Adrenal gland (tissue), 5 donors: ENCODE measurements at regions not wholly inside any gene's neighbourhood (a gene's known extent, or its start where the extent isn't known, plus 50 kb on each side); places are given as distances from the start of the nearest gene placed in this dataset.

Experiments used
- POLR2A ChIP-seq, 2 donors: fragments of 450-650 bp; IDR thresholded peaks; one replicate each; pipeline ENCODE4 v1.6.1; 2017; ENCODE audit warnings: antibody characterized with exemption in 2 of 2, mild to moderate bottlenecking in 2 of 2, moderate library complexity in 1 of 2
- TF ChIP-seq, protein P1 (sequence below), 6 experiments: fragments of 450-650 bp in 4 of 6; fragments of 200-600 bp in 2 of 6; sonication (generic) in 1 of 6; IDR thresholded peaks; 1 replicate in 5 of 6; 2 replicates in 1 of 6; pipeline versions ENCODE4 v1.5.1 to v1.8.0; 2016 to 2021; ENCODE audit warnings: antibody characterized with exemption in 6 of 6, mild to moderate bottlenecking in 2 of 6, moderate library complexity in 1 of 6
- donor health status: DM: no; HTN: no; CAD: no.

DNA sequence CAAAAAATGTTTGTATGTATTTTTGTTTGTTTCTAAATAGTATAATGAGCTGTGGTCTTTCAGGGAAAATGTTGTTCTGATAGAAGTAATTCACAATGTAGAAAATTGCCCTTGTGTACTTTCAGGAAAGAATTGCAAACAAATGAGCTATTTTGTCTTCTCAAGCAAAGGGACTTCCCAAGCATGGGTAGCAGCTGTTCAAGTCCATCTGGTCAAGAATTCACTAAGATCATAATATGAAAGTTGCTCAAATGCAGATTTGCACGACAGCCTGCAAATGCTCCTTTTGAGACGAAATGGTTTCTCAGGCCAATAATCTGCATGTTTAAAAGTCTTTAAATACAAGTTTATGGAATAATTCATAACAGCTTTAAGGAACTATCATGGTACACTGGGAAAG is 51.9 kb upstream of the HNMT start:
- no peak for TF ChIP-seq POLR2A (IDR thresholded peaks at IDR 0.05)
- TF ChIP-seq, protein P1, sequence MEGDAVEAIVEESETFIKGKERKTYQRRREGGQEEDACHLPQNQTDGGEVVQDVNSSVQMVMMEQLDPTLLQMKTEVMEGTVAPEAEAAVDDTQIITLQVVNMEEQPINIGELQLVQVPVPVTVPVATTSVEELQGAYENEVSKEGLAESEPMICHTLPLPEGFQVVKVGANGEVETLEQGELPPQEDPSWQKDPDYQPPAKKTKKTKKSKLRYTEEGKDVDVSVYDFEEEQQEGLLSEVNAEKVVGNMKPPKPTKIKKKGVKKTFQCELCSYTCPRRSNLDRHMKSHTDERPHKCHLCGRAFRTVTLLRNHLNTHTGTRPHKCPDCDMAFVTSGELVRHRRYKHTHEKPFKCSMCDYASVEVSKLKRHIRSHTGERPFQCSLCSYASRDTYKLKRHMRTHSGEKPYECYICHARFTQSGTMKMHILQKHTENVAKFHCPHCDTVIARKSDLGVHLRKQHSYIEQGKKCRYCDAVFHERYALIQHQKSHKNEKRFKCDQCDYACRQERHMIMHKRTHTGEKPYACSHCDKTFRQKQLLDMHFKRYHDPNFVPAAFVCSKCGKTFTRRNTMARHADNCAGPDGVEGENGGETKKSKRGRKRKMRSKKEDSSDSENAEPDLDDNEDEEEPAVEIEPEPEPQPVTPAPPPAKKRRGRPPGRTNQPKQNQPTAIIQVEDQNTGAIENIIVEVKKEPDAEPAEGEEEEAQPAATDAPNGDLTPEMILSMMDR (IDR thresholded peaks at IDR 0.05) = no peak
